Gastroesophageal sphincter (tissue), 4 donors: ENCODE measurements at regions not wholly inside any gene's neighbourhood (a gene's known extent, or its start where the extent isn't known, plus 50 kb on each side); places are given as distances from the start of the nearest gene placed in this dataset.
A peak's percentile ranks its signal among the peaks of the same experiment; 100 is the strongest.

Source experiments
- ATAC-seq: fragments of 150-250 bp; one replicate; pipeline ENCODE4 v1.9.1; 2016; ENCODE audit warnings: mild to moderate bottlenecking, moderate library complexity
- H3K27ac ChIP-seq, 4 donors: fragments of 200-600 bp; sonication (generic) in 3 of 4; 1 replicate in 3 of 4; 2 replicates in 1 of 4; pipeline ENCODE4 v1.5.1; 2016 to 2019
- H3K27me3 ChIP-seq: fragments of 200-600 bp; sonication (generic); one replicate; pipeline ENCODE4 v1.5.1; 2019
- H3K36me3 ChIP-seq, 2 donors: fragments of 200-600 bp; sonication (generic); one replicate each; pipeline ENCODE4 v1.5.1; 2019; ENCODE audit warnings: control low read depth in 1 of 2
- H3K4me1 ChIP-seq, 3 donors: fragments of 200-600 bp; sonication (generic); 1 replicate in 2 of 3; 2 replicates in 1 of 3; pipeline ENCODE4 v1.5.1; 2016 to 2019; ENCODE audit warnings: control low read depth in 2 of 3
- H3K4me3 ChIP-seq, 2 donors: fragments of 200-600 bp; sonication (generic); one replicate each; pipeline ENCODE4 v1.5.1; 2019; ENCODE audit warnings: mild to moderate bottlenecking in 1 of 2, moderate library complexity in 1 of 2
- H3K9me3 ChIP-seq, 3 donors: fragments of 200-600 bp; sonication (generic); one replicate each; pipeline ENCODE4 v1.5.1; 2017 to 2019; ENCODE audit warnings: control low read depth in 2 of 3
- EP300 ChIP-seq: sonication (generic); formaldehyde crosslinking; IDR thresholded peaks from one replicate; pipeline ENCODE4 v1.6.1; 2017; ENCODE audit warnings: antibody characterized with exemption, mild to moderate bottlenecking
- POLR2A ChIP-seq, 2 donors: fragments of 450-650 bp; IDR thresholded peaks; one replicate each; pipeline ENCODE4 v1.6.1; 2017; ENCODE audit warnings: antibody characterized with exemption in 2 of 2, mild to moderate bottlenecking in 2 of 2, moderate library complexity in 1 of 2
- POLR2AphosphoS5 ChIP-seq: sonication (generic); formaldehyde crosslinking; IDR thresholded peaks from one replicate; pipeline ENCODE4 v1.6.1; 2017; ENCODE audit warnings: antibody characterized with exemption
- WGBS, 2 donors: methylation state at CpG; one replicate each; pipeline ENCODE4 v1.1.5; 2018; ENCODE audit warnings: low coverage in 1 of 2; 5-methylcytosine and 5-hydroxymethylcytosine counted together
- TF ChIP-seq, protein P1 (sequence below), 4 experiments: fragments of 200-600 bp in 2 of 4; fragments of 450-650 bp in 2 of 4; sonication (generic) in 1 of 4; IDR thresholded peaks; one replicate each; pipeline ENCODE4 v1.5.1; 2017 to 2019; ENCODE audit warnings: antibody characterized with exemption in 4 of 4, mild to moderate bottlenecking in 2 of 4, moderate library complexity in 2 of 4

DNA sequence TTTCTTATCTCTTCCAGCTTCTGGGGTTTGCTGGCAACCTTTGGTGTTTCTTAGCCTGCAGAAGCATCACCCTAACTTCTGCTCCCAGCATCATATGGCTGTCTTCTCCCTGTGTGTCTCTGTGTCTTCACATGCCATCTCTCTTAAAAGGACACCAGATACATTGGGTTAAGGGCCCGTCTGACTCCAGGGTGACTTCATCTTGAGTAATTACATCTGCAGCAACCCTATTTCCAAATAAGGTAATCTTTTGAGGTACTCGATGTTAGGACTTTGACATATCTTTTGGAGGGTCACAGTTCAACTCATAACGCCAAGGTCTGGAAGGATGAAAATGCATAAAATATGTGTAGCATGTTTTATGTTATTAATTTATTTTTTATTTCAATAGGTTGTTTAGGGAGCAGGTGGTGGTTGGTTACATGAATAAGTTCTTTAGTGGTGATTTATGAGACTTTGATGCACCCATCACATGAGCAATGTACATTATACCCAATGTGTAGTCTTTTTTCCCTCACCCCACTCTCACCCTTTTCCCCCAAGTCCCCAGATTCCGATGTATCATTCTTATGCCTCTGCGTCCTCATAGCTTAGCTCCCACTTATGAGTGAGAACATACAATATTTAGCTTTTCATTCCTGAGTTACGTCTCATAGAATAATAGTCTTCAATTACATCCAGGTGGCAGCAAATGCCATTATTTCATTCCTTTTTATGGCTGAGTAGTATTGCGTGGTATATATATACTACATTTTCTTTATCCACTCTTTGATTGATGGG is 131.1 kb downstream of the TBXT start:
- WGBS, 2 donors, result 53 to 70% methylated on average over 7 of the region's 7 CpGs
- H3K27me3 ChIP-seq, result no peaks in the 10 kb centered on the region
- no peak for TF ChIP-seq POLR2AphosphoS5
- TF ChIP-seq, protein P1, sequence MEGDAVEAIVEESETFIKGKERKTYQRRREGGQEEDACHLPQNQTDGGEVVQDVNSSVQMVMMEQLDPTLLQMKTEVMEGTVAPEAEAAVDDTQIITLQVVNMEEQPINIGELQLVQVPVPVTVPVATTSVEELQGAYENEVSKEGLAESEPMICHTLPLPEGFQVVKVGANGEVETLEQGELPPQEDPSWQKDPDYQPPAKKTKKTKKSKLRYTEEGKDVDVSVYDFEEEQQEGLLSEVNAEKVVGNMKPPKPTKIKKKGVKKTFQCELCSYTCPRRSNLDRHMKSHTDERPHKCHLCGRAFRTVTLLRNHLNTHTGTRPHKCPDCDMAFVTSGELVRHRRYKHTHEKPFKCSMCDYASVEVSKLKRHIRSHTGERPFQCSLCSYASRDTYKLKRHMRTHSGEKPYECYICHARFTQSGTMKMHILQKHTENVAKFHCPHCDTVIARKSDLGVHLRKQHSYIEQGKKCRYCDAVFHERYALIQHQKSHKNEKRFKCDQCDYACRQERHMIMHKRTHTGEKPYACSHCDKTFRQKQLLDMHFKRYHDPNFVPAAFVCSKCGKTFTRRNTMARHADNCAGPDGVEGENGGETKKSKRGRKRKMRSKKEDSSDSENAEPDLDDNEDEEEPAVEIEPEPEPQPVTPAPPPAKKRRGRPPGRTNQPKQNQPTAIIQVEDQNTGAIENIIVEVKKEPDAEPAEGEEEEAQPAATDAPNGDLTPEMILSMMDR (IDR thresholded peaks at IDR 0.05), result no peak
- ATAC-seq, result no peak
- no peaks in the 10 kb centered on the region for H3K4me1 ChIP-seq
- no peaks in the 10 kb centered on the region for H3K36me3 ChIP-seq
- no peak overlapping the region for H3K27ac ChIP-seq
- no peak overlapping the region for H3K4me3 ChIP-seq
- peaks cover 0 to 7% (median 0%) of the 10 kb centered on the region in 3 donors for H3K9me3 ChIP-seq

DNA sequence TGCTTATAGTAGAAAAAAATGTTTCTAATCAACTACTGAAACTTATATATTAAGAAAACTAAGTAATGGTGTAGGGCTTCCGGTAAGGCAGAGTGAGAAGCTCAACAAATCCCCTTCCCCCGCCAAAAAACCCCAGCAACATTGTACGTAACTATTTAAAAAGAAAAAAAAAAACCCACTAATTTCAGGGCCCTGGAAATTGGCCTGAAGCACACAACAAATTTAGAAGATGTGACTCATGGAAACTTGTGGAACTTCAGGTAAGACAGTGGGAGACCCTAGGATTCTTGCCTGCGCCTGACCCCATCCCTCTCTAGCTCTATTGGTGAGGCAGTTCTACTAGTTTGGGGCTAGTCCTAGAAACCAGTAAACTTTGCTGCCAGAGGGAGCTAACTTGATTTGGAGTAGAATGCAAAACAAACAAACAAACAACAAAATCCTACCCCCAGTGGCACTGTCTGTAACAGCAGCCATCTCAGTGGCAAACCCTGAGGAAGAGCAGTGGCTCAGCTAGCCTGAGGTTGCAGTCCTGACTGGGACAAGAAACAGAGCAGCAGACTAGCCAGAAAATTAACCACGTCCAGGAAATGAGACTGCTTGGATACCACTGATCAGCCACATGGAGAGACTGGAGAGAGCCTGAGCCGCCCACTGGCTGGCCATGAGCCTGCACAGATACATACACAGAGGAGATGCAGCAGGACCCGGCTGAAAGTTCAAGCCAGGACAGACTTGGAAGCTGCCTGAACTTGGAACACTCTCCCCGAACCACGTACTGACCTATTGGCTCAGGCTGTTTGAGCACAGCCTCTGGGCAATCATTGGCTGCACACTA is 135.1 kb downstream of the TBXT start:
- no peaks in the 10 kb centered on the region for H3K4me1 ChIP-seq
- TF ChIP-seq POLR2AphosphoS5 (no peak), EP300 (no peak)
- TF ChIP-seq, protein P1 (IDR thresholded peaks at IDR 0.05), result peak in 3 of 4 experiments; percentile 10 to 35 (median 20)
- H3K9me3 ChIP-seq, result peaks cover 0 to under 1% (median 0%) of the 10 kb centered on the region in 3 donors
- H3K36me3 ChIP-seq, result no peaks in the 10 kb centered on the region
- peak; percentile 67 for ATAC-seq
- no peaks in the 10 kb centered on the region for H3K27me3 ChIP-seq
- H3K27ac ChIP-seq, result peak overlapping the region in 2 of 4 donors; percentile 9 to 10
- 46 to 57% methylated on average over 6 to 7 of the region's 9 CpGs for WGBS, 2 donors
- H3K4me3 ChIP-seq, result no peak overlapping the region

DNA sequence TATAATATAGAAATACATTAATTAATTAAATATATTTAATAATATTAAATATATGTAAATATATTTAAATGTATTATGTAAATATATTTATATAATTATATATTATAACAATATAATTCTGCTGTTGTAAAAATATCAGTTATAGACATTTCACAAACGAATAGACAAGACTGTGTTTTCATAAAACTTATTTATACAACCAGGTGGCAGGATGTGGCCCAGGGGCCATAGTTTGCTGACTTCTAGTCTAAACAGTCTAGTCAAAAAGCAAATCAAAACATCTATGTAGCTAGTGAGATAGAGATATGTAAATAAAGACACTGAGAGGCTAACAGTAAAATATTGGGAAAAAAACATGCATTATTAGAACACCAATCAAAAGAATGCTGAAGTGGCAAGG is 136.4 kb downstream of the TBXT start:
- no peak overlapping the region for H3K4me3 ChIP-seq
- no peaks in the 10 kb centered on the region for H3K4me1 ChIP-seq
- no peaks in the 10 kb centered on the region for H3K36me3 ChIP-seq
- no peak overlapping the region for H3K27ac ChIP-seq
- no peaks in the 10 kb centered on the region for H3K27me3 ChIP-seq
- 50 to 67% methylated on average over 1 of the region's 1 CpG for WGBS, 2 donors
- ATAC-seq, result no peak
- no peak for TF ChIP-seq EP300
- no peak for TF ChIP-seq POLR2A (IDR thresholded peaks at IDR 0.05)
- TF ChIP-seq, protein P1 (IDR thresholded peaks at IDR 0.05), result no peak
- no peak for TF ChIP-seq POLR2AphosphoS5
- no peaks in the 10 kb centered on the region for H3K9me3 ChIP-seq

DNA sequence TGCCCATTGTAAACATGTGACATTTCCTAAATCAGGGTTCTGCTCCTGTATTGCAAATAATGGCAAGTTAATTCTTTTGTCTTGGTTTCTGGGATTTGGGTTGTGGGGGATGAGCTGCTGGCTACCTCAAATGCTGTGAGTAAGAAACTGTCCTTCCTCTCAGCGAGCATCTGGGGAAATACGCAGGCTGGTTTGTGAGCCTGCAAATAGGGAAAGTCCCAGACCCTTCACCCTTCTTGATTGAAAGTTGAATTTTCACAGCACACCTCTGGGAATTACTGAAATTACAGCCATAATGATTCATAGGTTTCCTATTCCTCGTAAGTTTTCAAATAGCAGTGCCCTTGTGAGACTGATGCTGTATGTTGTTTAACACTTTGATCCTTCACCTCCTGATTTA is 138.1 kb downstream of the TBXT start:
- Histone ChIP-seq H3K36me3 (no peaks in the 10 kb centered on the region), H3K9me3 (no peaks in the 10 kb centered on the region), H3K4me3 (no peak overlapping the region), H3K4me1 (no peaks in the 10 kb centered on the region), H3K27me3 (no peaks in the 10 kb centered on the region), H3K27ac (no peak overlapping the region)
- ATAC-seq, result no peak
- 48 to 49% methylated on average over 3 of the region's 3 CpGs for WGBS, 2 donors
- TF ChIP-seq POLR2AphosphoS5 (no peak), EP300 (no peak), POLR2A (IDR thresholded peaks at IDR 0.05) (no peak)
- TF ChIP-seq, protein P1 (IDR thresholded peaks at IDR 0.05), result no peak
